ENCODE measurements at regions not wholly inside any gene's neighbourhood (a gene's known extent, or its start where the extent isn't known, plus 50 kb on each side); places are given as distances from the start of the nearest gene placed in this dataset.

DNA sequence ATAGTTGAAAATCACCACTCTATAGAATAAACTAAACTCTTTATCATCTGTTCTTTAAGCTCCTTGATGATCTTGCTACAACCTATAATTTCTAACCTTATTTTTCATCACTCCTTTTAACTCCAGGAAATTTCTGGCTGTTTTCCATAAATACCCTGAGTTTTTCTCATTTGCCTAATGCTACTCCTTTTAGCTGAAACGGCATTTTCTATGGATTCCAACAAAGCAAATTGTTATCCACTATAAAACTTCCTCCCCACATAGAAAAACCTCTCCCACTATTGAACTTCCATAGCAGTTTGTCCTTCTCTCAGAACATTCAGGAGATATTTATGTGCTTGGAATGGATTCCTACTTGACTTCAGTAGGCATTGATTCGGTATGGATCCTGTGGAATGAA lies 122.8 kb downstream of the SLC41A2 start:
- H3K27ac ChIP-seq = no peak overlapping the region
- TF ChIP-seq, protein P1, sequence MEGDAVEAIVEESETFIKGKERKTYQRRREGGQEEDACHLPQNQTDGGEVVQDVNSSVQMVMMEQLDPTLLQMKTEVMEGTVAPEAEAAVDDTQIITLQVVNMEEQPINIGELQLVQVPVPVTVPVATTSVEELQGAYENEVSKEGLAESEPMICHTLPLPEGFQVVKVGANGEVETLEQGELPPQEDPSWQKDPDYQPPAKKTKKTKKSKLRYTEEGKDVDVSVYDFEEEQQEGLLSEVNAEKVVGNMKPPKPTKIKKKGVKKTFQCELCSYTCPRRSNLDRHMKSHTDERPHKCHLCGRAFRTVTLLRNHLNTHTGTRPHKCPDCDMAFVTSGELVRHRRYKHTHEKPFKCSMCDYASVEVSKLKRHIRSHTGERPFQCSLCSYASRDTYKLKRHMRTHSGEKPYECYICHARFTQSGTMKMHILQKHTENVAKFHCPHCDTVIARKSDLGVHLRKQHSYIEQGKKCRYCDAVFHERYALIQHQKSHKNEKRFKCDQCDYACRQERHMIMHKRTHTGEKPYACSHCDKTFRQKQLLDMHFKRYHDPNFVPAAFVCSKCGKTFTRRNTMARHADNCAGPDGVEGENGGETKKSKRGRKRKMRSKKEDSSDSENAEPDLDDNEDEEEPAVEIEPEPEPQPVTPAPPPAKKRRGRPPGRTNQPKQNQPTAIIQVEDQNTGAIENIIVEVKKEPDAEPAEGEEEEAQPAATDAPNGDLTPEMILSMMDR (conservative IDR thresholded peaks at IDR 0.05) = no peak

DNA sequence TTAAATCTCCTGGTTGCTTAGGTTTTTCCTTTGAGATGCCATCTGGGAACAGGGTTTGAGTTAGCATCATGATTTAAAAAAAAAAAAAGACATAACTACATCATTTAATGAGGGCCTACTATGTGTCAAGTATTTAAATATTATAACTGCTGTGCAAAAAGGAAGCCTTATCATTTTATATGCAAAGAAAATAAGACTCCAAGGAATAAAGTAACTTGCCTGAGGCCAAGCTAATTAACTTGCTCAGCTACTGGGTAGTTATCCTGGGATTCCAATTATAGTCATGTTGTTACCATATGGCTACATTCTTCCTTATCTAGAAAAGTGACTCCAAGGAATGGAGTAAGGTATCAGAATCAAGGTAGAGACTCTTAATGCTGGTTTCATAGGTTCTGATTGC lies 123.5 kb downstream of the SLC41A2 start:
- TF ChIP-seq, protein P1 (conservative IDR thresholded peaks at IDR 0.05) = no peak
- H3K27ac ChIP-seq = no peak overlapping the region

DNA sequence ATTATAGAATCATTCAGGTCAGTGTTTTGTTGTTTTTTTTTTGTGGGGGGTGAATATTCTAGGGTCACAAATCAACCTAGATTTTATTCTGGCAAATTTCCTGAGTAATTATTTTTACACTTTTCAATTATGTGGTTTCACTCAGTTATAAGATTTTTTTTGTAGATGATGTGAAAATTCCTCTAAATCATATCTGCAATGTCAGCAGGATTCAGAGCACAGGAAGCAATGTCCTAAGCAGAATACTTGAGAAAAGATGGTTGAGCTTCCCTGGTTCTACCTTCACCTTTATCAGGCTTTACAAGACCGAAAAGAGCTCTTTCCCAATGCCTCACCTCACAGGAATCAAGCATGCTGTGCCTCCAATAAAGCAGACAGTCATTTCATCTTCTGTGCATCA lies 124.3 kb downstream of the SLC41A2 start:
- no peak overlapping the region for H3K27ac ChIP-seq
- TF ChIP-seq, protein P1 (conservative IDR thresholded peaks at IDR 0.05) = no peak

DNA sequence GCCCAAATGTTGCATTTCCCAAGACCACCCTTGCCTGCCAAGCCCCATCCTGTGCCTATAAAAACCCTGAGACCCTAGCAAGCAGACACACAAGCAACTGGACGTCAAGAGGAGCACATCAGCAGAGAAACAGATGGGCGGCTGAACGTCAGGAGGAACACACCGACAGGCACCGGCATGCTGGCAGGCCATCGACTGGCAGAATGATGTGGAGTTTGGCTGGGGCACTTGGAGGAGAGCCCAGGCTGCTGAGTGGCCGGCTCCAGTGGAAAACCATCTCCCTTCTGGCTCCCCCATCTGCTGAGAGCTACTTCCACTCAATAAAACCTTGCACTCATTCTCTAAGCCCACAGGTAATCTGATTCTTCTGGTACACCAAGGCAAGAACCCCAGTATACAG lies 130.1 kb downstream of the SLC41A2 start:
- no peak overlapping the region for H3K27ac ChIP-seq
- TF ChIP-seq, protein P1 (conservative IDR thresholded peaks at IDR 0.05) = no peak

DNA sequence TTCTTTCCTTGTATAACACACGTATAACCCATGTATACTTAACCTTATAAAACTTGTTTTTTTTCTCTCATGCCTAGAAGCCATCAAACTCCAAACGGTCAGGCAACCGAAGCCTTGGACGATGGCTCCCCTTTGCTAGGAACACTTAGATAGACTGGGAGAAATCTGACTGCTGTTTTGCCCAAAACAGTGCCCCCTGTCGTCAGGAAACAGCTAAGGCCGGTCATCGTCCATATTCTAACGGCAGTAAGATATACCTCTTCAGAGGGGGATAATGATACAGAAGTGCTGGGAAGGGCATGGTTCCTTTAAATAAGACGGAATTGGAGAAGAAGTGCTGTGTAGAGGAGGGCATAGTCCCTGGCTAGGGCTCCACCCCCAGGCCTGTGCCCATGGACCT lies 130.5 kb downstream of the SLC41A2 start:
- TF ChIP-seq, protein P1 (conservative IDR thresholded peaks at IDR 0.05) = no peak
- no peak overlapping the region for H3K27ac ChIP-seq

DNA sequence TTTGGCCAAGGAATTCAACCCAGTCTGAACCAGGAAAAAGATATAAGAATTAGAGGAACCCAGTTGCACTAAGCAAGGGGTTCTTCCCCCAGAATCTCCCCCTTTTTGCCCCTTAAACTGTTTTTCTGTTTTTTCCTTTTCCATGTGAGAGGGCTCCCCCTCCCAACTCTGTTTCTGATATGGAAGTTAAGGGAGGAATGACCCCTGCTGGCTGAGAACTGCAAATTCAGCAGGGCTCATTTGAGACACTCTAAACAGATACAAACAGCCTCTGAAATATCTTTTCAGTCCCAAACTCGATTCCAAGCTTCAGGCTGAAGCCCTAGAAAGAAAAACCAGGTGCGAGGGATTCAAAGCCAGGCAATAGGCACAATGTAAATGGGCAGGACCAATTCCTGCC lies 132.7 kb downstream of the SLC41A2 start:
- TF ChIP-seq, protein P1 (conservative IDR thresholded peaks at IDR 0.05) = no peak
- H3K27ac ChIP-seq = no peak overlapping the region

DNA sequence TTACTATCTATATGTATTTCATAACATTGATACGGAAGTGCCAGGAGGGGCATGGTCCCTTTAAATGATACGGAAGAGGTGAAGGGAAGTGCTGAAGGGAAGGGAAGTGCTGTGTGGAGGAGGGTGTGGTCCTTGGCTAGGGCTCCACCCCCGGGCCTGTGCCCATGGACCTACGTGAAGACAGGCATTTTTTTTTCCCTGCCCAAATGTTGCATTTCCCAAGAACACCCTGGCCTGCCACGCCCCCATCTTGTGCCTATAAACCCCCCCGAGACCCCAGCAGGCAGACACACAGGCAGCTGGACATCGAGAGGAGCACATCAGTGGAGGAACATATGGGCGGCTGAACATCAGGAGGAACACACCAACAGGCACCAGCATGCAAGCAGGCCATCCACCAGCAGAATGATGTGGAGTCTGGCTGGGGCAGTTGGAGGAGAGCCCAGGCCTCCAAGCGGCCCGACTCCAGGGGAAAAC lies 134.1 kb downstream of the SLC41A2 start:
- no peak overlapping the region for H3K27ac ChIP-seq
- TF ChIP-seq, protein P1 (conservative IDR thresholded peaks at IDR 0.05) = no peak

DNA sequence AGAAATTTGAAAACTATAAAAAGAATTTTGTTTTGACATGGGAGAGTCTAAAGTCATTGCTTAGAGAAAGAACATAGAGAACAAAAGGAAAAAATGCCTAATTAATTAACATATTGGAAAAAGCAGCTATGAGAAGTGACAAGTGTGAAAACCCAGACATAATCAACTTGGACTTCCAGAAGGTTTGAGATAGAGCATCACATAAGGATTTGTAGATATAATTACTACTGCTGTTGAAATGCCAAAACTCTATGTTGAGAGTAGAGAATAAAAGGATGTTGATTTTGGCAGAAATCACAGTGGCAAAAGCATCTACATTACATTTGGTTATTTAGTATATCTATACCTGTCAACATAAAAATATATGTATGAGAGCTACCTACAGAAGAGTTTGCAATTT lies 135.1 kb downstream of the SLC41A2 start:
- H3K27ac ChIP-seq = no peak overlapping the region
- TF ChIP-seq, protein P1 (conservative IDR thresholded peaks at IDR 0.05) = no peak
